22Rv1 (cell line): ENCODE measurements at regions not wholly inside any gene's neighbourhood (a gene's known extent, or its start where the extent isn't known, plus 50 kb on each side); places are given as distances from the start of the nearest gene placed in this dataset.

ENCODE experiments used
- H3K27ac ChIP-seq: fragments of 450-650 bp; 2 replicates; pipeline ENCODE4 v1.5.1; 2017
- CTCF ChIP-seq: fragments of 450-650 bp; IDR thresholded peaks from 2 replicates; pipeline ENCODE4 v1.5.1; 2017; ENCODE audit warnings: mild to moderate bottlenecking
- ZFX ChIP-seq: fragments of 450-650 bp; IDR thresholded peaks from 2 replicates; pipeline ENCODE4 v1.6.1; 2017; ENCODE audit warnings: antibody characterized with exemption, borderline replicate concordance

GRCh38 chr5:82676661-82677060 is 398.5 kb upstream of the RPS23 start:
- no peak overlapping the region for H3K27ac ChIP-seq
- no peak for TF ChIP-seq CTCF
- TF ChIP-seq ZFX = no peak

- TF ChIP-seq CTCF (no peak), ZFX (no peak)
- H3K27ac ChIP-seq = no peak overlapping the region
Measured at GRCh38 chr5:82674671-82675070, 396.5 kb upstream of the RPS23 start.

DNA sequence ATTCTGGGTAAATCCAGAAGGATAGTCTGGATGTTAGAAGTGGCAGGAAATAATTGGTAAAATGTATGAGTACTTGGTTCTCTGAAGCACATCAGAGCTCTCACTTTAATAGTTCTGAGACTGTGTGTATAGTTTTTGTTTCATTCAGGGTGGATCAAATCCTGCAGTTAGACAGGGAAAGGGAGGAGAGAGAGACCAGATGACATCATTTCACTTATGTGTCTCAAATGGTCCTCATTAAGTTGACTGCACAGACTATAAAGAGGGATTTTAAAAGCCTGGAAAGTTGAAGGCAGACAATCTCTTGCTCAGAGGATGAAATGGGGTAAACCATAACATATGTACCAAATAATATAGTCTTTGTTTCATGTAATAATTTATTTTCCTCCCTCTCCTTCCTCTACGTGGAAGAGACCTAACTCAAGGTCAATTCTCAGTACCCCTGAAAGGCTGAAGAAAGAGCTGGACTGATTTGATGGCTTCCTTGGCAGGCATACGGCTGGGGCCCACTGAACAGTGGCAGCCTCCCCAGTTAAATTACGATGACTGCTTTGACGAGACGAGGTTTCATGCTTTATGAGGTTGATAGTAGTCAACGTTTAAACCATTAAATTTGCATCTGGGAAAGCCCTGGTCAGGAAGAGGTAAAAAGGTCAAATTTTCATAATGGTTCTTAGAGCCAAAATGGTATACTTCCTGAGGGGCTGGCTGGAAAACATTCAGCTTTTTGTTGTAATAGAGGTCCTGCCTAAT is 395.1 kb upstream of the RPS23 start:
- no peak overlapping the region for H3K27ac ChIP-seq
- TF ChIP-seq ZFX = no peak
- TF ChIP-seq CTCF = no peak

DNA sequence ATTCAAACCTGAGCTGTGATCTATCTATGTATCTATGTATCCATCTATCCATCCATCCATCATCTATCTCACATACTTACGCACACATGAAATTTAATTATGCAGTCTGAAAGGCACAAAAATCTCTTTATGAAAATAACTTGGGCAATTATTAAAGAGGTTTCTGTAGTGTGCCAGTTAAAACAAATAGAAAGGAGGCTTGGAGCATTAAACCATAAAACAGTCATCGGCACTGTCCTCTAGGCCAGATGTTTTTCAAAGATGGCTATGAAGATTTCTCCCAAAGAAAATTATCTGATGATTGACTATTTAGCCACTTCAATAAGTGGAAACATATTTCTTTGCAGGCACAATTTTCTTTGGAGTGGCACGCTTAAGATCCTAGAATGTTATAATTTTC is 392.5 kb upstream of the RPS23 start:
- TF ChIP-seq CTCF (no peak), ZFX (no peak)
- H3K27ac ChIP-seq = no peak overlapping the region

- no peak for TF ChIP-seq ZFX
- no peak for TF ChIP-seq CTCF
- peak overlapping the region; percentile 15; the same call in 1 of the 2 replicates for H3K27ac ChIP-seq
Measured at GRCh38 chr5:82669720-82670119, 391.6 kb upstream of the RPS23 start.

- no peak overlapping the region for H3K27ac ChIP-seq
- TF ChIP-seq CTCF (no peak), ZFX (no peak)
Measured at GRCh38 chr5:82666312-82666711, 388.2 kb upstream of the RPS23 start.

GRCh38 chr5:82664732-82665131 is 386.6 kb upstream of the RPS23 start:
- TF ChIP-seq CTCF (no peak), ZFX (no peak)
- H3K27ac ChIP-seq = no peak overlapping the region
